ENCODE measurements at regions not wholly inside any gene's neighbourhood (a gene's known extent, or its start where the extent isn't known, plus 50 kb on each side); places are given as distances from the start of the nearest gene placed in this dataset.

- H3K4me3 ChIP-seq (ENCODE audit: low read depth, low read length), result no peak overlapping the region
Observed at GRCh38 chr3:31346542-31346979, 186.2 kb upstream of the STT3B start.

GRCh38 chr3:31349001-31349748 is 183.6 kb upstream of the STT3B start:
- H3K4me3 ChIP-seq (ENCODE audit: low read depth, low read length), result no peak overlapping the region
- TF ChIP-seq, protein P1, sequence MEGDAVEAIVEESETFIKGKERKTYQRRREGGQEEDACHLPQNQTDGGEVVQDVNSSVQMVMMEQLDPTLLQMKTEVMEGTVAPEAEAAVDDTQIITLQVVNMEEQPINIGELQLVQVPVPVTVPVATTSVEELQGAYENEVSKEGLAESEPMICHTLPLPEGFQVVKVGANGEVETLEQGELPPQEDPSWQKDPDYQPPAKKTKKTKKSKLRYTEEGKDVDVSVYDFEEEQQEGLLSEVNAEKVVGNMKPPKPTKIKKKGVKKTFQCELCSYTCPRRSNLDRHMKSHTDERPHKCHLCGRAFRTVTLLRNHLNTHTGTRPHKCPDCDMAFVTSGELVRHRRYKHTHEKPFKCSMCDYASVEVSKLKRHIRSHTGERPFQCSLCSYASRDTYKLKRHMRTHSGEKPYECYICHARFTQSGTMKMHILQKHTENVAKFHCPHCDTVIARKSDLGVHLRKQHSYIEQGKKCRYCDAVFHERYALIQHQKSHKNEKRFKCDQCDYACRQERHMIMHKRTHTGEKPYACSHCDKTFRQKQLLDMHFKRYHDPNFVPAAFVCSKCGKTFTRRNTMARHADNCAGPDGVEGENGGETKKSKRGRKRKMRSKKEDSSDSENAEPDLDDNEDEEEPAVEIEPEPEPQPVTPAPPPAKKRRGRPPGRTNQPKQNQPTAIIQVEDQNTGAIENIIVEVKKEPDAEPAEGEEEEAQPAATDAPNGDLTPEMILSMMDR (IDR thresholded peaks at IDR 0.05; ENCODE audit: low read depth, low read length), result no peak

More at GRCh38 chr3:31346542-31346979, 186.2 kb upstream of the STT3B start:
- TF ChIP-seq, protein P1 (IDR thresholded peaks at IDR 0.05; ENCODE audit: low read depth, low read length), result no peak

DNA sequence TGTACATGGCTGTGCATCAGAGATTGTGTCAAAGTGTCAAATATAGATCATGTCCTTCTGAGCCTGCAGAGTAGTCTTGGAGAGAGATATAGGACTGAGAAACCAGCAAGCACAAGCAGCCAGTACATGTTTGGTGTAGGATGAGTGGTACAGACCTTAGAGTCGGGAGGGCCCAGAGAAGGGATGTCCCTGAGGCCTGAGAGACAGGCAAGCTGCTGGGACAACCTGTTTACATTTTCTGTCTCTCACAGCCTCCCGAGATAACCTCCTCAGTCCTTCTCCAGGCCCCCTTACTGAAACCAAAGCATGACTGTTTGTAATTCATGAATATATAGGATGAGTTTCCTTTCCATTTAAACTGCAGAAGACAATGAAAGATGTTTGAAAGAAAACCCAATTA is 182.4 kb upstream of the STT3B start:
- TF ChIP-seq, protein P1 (IDR thresholded peaks at IDR 0.05; ENCODE audit: low read depth, low read length), result no peak
- H3K4me3 ChIP-seq (ENCODE audit: low read depth, low read length), result no peak overlapping the region

DNA sequence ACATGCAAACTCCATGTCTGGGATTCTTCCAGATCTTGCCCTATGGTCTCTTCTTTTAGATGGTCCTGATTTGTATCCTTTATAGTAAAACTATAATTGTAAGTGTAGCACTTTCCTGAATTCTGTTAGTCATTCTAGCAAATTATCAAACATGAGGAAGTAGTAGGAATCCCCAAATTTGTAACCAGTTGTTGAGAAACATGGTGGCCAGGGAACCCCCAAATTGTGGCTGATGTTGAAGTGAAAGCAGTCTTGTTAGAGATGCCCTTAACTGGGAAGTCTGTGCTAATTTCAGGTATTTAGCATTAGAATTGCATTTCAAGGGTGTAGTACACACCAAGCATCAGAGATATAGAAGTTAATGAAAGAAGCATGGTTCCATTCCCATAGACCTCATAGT is 180.4 kb upstream of the STT3B start:
- TF ChIP-seq, protein P1 (IDR thresholded peaks at IDR 0.05; ENCODE audit: low read depth, low read length), result no peak

GRCh38 chr3:31353166-31353565 is 179.6 kb upstream of the STT3B start:
- H3K4me3 ChIP-seq (ENCODE audit: low read depth, low read length), result no peak overlapping the region
- TF ChIP-seq, protein P1 (IDR thresholded peaks at IDR 0.05; ENCODE audit: low read depth, low read length), result no peak

More for the DNA sequence above, 180.4 kb upstream of the STT3B start:
- no peak overlapping the region for H3K4me3 ChIP-seq (ENCODE audit: low read depth, low read length)

DNA sequence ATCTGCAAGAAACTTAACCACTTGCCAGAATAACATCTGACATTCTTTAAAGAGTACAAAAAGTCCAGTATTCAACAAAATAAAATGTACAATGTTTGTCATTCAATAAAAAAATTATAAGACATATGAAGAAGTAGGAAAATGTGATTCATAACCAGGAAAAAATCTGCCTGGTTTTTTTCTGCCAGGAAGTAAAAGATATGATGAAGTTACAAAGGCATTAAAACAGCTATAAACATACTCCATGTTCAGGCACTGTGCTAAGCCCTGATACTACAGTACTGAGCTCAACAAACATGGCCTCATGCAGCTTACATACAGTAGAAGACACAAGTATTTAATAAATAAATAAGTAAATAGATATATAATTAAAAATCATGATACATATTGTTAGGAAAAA is 178.4 kb upstream of the STT3B start:
- H3K4me3 ChIP-seq (ENCODE audit: low read depth, low read length), result no peak overlapping the region
- TF ChIP-seq, protein P1 (IDR thresholded peaks at IDR 0.05; ENCODE audit: low read depth, low read length), result no peak

DNA sequence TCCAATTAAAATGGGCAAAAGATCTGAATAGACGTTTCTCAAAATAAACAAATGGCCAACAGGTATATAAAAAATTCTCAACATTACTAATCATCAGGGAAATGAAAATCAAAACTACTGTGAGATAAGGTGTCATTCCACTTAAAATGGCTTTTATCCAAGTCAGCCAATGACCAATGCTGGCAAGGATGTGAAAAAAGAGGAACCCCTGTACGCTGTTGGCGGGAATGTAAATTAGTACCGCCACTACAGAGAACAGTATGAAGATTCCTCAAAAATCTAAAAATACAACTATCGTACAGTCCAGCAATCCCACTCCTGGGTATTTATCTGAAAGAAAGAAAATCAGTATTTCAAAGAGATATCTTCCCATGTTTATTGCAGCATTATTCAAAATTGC is 176.9 kb upstream of the STT3B start:
- TF ChIP-seq, protein P1 (IDR thresholded peaks at IDR 0.05; ENCODE audit: low read depth, low read length), result no peak

More for the DNA sequence above, 176.9 kb upstream of the STT3B start:
- no peak overlapping the region for H3K4me3 ChIP-seq (ENCODE audit: low read depth, low read length)

Data from WI38 (cell line).